Spinal cord (tissue), 9 donors: ENCODE measurements at regions not wholly inside any gene's neighbourhood (a gene's known extent, or its start where the extent isn't known, plus 50 kb on each side); places are given as distances from the start of the nearest gene placed in this dataset.

Experiments
- DNase-seq, 6 donors: peaks; one replicate each; pipeline versions ENCODE4 v3.0.0 to v3.0.0-alpha.2; 2013 to 2015; ENCODE audit warnings: low spot score in 6 of 6, low read depth in 4 of 6
- H3K27ac ChIP-seq: one replicate; pipeline ENCODE4 v1.5.1; 2013; ENCODE audit warnings: low read depth, low read length, control low read depth
- H3K27me3 ChIP-seq: one replicate; pipeline ENCODE4 v1.6.1; 2013; ENCODE audit warnings: low read length; ENCODE audit not compliant: control insufficient read depth, insufficient read depth
- H3K36me3 ChIP-seq: one replicate; pipeline ENCODE4 v1.6.1; 2013; ENCODE audit warnings: low read length; ENCODE audit not compliant: control insufficient read depth, insufficient read depth
- H3K4me1 ChIP-seq: one replicate; pipeline ENCODE4 v1.6.1; 2013; ENCODE audit warnings: low read length; ENCODE audit not compliant: control insufficient read depth, insufficient read depth
- H3K4me3 ChIP-seq: one replicate; pipeline ENCODE4 v1.5.1; 2013; ENCODE audit warnings: low read depth, low read length, control low read depth
- H3K9me3 ChIP-seq: one replicate; pipeline ENCODE4 v1.6.1; 2013; ENCODE audit warnings: low read length; ENCODE audit not compliant: control insufficient read depth, insufficient read depth
- WGBS: methylation state at CpG from one replicate; pipeline ENCODE4 v1.1.5; 2013; ENCODE audit warnings: missing lambda C conversion rate; ENCODE audit not compliant: insufficient coverage; 5-methylcytosine and 5-hydroxymethylcytosine counted together
- donor health status: healthy.

DNA sequence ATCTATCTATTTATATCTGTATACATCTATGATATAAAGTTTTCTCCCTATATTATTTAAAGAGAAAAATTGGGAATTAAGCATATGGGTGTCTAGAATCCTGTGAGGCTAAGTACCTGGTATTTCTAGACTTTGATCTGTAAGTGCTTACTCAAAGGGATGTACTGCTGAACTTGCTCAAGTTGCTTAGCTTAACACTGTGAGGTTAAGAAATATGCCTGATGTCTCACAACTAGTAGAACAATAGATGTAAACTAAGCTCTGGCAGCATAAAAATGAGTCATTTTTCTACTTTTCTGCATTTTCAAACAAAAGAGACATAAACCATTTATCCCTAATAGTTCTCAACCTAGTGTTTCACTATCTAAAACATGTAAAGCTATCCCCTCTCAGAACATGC is 744.4 kb upstream of the ANO3 start:
- DNase-seq: no peak
- no peaks in the 10 kb centered on the region for H3K4me1 ChIP-seq
- no peak overlapping the region for H3K4me3 ChIP-seq
- no peaks in the 10 kb centered on the region for H3K27me3 ChIP-seq
- no peaks in the 10 kb centered on the region for H3K9me3 ChIP-seq
- no peak overlapping the region for H3K27ac ChIP-seq
- no peaks in the 10 kb centered on the region for H3K36me3 ChIP-seq

DNA sequence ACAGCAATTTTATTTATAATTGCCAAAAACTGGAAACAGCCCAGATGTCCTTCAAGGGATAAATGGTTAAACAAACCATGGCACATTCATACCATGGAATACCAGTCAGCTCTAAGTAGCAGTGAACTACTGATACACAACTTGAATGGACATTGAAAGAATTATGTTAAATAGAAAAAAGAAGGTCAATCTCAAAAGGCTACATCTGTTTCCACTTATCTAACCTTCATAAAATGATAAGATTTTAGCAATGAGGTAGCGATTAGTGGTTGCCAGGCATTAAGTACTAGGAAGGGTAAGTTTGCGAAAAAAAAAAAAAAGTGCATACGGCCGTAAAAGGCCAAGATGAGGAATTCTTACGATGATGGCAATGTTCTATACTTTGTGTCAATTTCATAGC is 738.7 kb upstream of the ANO3 start:
- no peaks in the 10 kb centered on the region for H3K36me3 ChIP-seq
- no peaks in the 10 kb centered on the region for H3K9me3 ChIP-seq
- H3K4me1 ChIP-seq: no peaks in the 10 kb centered on the region
- 100% methylated on average over 2 of the region's 5 CpGs for WGBS
- no peak overlapping the region for H3K4me3 ChIP-seq
- H3K27ac ChIP-seq: no peak overlapping the region
- no peak for DNase-seq
- no peaks in the 10 kb centered on the region for H3K27me3 ChIP-seq

DNA sequence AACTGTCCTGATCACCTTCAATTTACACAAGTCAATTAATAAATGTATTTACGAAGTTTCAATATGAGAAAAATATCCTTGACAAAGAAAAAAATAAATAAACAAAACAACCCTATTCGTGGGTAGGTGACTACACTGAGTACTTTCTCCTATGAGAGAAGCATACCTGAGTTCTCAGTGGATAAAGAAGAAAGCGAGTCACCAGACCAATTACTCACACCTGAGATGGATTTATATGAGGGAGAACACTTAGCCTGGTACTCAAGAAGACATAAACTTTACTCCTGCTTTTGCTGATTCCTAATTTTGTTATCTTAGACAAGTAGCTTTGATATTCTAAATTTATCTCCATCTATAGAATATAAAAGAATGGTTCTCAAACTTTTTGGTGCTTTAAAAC is 735.2 kb upstream of the ANO3 start:
- H3K4me3 ChIP-seq: no peak overlapping the region
- no peaks in the 10 kb centered on the region for H3K4me1 ChIP-seq
- no peaks in the 10 kb centered on the region for H3K9me3 ChIP-seq
- no CpG with 5 or more reads among the region's 3 CpGs for WGBS
- H3K27ac ChIP-seq: no peak overlapping the region
- H3K36me3 ChIP-seq: no peaks in the 10 kb centered on the region
- DNase-seq: no peak
- no peaks in the 10 kb centered on the region for H3K27me3 ChIP-seq

DNA sequence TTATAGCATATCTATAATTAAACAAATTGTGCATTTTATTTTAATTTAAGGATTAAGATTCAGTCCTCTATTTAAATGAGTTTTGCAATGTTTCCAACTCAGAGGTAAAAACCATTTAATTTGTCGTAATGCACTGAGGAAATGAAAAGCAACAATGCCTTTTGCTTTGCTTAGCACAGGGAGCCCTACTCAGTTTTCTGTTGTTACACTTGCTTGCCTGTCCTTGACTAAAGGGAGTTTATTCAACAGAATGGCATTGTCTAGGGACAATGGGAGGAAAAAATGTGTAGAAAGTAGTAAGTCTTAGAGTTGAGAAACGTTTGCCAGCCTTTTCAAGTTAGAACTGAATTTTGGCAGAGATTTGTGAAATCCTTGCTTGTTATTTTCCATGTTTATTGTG is 734.2 kb upstream of the ANO3 start:
- Histone ChIP-seq H3K4me3 (no peak overlapping the region), H3K4me1 (no peaks in the 10 kb centered on the region), H3K27me3 (no peaks in the 10 kb centered on the region), H3K9me3 (no peaks in the 10 kb centered on the region), H3K36me3 (no peaks in the 10 kb centered on the region), H3K27ac (no peak overlapping the region)
- WGBS: 11% methylated on average over 1 of the region's 2 CpGs
- DNase-seq: peak in 2 of 6 donors; percentile 17 to 58

DNA sequence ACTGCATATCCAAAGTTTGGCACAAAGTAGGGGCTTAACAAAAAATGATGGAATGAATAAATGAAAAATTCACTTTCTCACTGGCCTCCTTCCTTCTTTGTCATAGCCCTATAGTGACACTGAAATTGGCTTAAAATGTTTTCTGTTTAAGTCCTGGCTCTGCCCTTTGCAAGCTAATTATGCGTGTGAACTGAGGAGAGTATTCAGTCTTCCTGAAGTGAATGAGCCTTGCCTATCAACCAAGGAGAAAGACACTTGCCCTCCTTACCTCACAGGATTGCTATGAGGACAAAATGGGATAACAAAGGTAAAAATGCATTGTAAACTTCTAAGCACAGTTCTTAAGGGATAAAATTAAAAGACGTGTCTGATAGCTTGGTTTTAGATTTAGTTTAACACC is 729.8 kb upstream of the ANO3 start:
- Histone ChIP-seq H3K36me3 (no peaks in the 10 kb centered on the region), H3K4me1 (no peaks in the 10 kb centered on the region), H3K27ac (no peak overlapping the region), H3K27me3 (no peaks in the 10 kb centered on the region), H3K9me3 (no peaks in the 10 kb centered on the region), H3K4me3 (no peak overlapping the region)
- DNase-seq: no peak
- WGBS: no CpG with 5 or more reads among the region's 2 CpGs

DNA sequence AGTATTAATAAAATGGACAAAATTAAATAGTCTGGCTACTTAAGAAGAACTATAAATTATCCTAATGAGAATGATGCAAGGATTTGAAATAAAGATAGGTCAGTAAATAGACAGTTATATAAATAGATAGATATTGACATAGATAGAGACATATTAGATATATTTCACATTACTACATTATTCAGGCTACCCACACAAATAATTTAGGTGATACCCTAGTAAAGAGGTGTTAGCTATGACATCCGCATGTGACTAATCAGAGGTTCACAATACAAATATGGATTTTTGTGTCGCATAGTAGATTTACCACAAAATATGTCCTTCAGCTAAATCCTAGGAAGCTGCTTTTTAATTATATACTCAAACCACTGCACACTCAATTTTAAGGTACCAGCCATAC is 729.0 kb upstream of the ANO3 start:
- WGBS: no CpG with 5 or more reads among the region's 2 CpGs
- Histone ChIP-seq H3K9me3 (no peaks in the 10 kb centered on the region), H3K4me1 (no peaks in the 10 kb centered on the region), H3K36me3 (no peaks in the 10 kb centered on the region), H3K27me3 (no peaks in the 10 kb centered on the region), H3K27ac (no peak overlapping the region), H3K4me3 (no peak overlapping the region)
- no peak for DNase-seq

DNA sequence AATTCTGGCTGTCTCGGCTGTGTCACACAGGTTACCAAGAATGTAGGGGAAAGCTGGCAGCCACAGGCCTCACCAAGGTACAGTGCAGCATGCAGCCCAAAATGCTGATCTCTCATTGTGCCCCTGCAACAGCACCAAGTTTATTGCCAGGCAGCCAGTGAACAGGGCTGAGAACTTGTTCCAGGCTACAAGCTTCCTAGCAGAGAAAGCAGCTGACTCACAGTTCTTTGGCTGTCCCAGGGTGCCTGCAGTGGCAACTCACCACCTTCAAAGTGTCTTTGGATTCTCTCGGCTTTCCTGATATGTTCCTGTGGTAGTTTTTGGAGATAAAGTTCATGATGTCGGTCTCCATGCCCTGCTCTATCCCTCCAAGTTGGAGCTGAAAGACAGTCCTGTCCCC is 719.1 kb upstream of the ANO3 start:
- Histone ChIP-seq H3K36me3 (no peaks in the 10 kb centered on the region), H3K27ac (no peak overlapping the region), H3K27me3 (no peaks in the 10 kb centered on the region), H3K9me3 (no peaks in the 10 kb centered on the region), H3K4me3 (no peak overlapping the region), H3K4me1 (no peaks in the 10 kb centered on the region)
- WGBS: 60% methylated on average over 1 of the region's 3 CpGs
- no peak for DNase-seq

DNA sequence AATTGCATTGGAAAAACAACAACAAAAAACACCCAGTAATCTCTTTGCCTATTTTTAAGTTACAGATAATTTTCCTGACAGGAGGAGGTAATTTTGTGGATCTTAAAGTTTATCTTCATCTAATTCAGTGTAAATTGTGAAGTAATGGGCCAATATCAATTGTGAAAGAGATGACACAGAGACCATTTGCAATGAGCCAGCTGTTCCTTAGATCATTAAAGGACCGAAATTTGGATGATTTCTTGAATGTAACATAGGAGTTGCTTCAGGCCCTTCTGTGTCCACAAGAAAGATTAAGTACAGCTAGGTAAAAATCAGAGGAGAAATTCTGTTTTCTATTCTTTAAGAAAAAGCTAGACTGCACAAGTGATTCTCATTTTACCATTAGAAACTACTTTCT is 718.5 kb upstream of the ANO3 start:
- 60% methylated on average over 1 of the region's 1 CpG for WGBS
- H3K4me3 ChIP-seq: no peak overlapping the region
- peak in 1 of 6 donors; percentile 47 for DNase-seq
- H3K4me1 ChIP-seq: no peaks in the 10 kb centered on the region
- no peaks in the 10 kb centered on the region for H3K36me3 ChIP-seq
- H3K9me3 ChIP-seq: no peaks in the 10 kb centered on the region
- H3K27ac ChIP-seq: no peak overlapping the region
- H3K27me3 ChIP-seq: no peaks in the 10 kb centered on the region

DNA sequence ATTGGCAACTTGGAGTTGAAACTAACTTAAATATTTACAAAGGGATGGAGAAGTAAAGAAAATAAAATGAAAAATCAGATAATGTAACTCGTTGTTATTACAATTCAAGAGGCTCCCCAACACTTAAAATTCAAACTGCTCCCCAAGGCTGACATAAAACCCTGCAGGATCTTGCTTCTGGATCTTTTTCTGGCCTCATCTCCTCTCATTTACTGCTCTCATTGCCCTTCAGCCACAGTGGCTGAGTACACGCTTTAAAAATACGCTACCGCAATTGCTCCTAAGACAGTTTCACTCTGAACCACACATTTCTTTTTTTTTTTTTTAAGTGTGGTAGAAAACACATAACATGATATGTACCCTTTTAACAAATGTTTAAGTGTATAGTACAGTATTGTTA is 718.1 kb upstream of the ANO3 start:
- H3K4me1 ChIP-seq: no peaks in the 10 kb centered on the region
- DNase-seq: peak in 1 of 6 donors; percentile 64
- H3K36me3 ChIP-seq: no peaks in the 10 kb centered on the region
- no peaks in the 10 kb centered on the region for H3K9me3 ChIP-seq
- no peaks in the 10 kb centered on the region for H3K27me3 ChIP-seq
- no CpG with 5 or more reads among the region's 4 CpGs for WGBS
- H3K27ac ChIP-seq: no peak overlapping the region
- no peak overlapping the region for H3K4me3 ChIP-seq

DNA sequence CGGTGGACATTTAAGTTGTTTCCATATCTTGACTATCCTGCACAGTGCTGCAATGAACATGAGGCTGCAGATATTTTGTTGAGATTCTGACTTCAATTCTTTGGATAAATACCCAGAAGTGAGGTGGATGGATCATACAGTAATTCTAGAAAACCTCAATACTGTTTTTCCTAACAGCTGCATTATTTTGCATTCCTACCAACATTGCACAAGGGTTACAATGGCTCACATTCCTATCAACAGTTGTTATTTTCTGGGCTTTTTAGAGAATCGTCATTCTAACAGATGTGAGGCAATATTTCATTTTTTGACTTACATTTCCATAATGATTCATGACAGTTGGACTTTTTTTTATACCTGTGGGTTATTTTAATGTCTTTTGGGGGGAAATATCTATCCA is 716.9 kb upstream of the ANO3 start:
- WGBS: no CpG with 5 or more reads among the region's 2 CpGs
- no peaks in the 10 kb centered on the region for H3K27me3 ChIP-seq
- no peaks in the 10 kb centered on the region for H3K4me1 ChIP-seq
- no peaks in the 10 kb centered on the region for H3K36me3 ChIP-seq
- DNase-seq: no peak
- no peak overlapping the region for H3K4me3 ChIP-seq
- no peaks in the 10 kb centered on the region for H3K9me3 ChIP-seq
- no peak overlapping the region for H3K27ac ChIP-seq

DNA sequence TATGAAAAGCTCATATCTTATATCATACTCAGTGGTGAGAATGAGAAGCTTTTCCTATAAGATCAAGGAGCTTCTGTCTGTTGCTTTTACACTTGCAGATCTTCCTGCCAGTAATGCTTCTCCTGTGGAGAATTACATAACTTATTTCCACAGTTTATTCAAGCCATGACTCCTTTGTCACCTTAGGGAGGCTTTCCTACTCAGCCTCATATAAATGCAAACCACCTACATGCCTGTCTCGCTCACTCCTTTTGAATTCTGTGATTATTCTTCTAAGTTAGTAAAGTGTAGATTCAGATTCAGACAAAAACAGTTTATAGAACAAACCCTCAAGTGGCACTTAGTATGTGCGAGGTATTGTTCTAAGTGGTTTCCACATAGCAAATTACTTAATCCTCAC is 716.1 kb upstream of the ANO3 start:
- Histone ChIP-seq H3K9me3 (no peaks in the 10 kb centered on the region), H3K27ac (no peak overlapping the region), H3K4me3 (no peak overlapping the region), H3K4me1 (no peaks in the 10 kb centered on the region), H3K36me3 (no peaks in the 10 kb centered on the region), H3K27me3 (no peaks in the 10 kb centered on the region)
- WGBS: no CpG with 5 or more reads among the region's 2 CpGs
- no peak for DNase-seq
